BLaER1 treated with 17β-estradiol and CSF1 and Interleukin-3, amounts not matched to agents 10 nM and 100 nM (cell line): ENCODE measurements at regions not wholly inside any gene's neighbourhood (a gene's known extent, or its start where the extent isn't known, plus 50 kb on each side); places are given as distances from the start of the nearest gene placed in this dataset.
A peak's percentile ranks its signal among the peaks of the same experiment; 100 is the strongest.

Experiments
- H3K27ac ChIP-seq, 11 experiments: shearing (Covaris generic); formaldehyde crosslinking; 2 replicates each; pipeline ENCODE4 v1.8.1; 2022
- H3K27me3 ChIP-seq, 11 experiments: shearing (Covaris generic); formaldehyde crosslinking; 2 replicates each; pipeline ENCODE4 v1.8.1; 2022
- H3K36me3 ChIP-seq, 11 experiments: shearing (Covaris generic); formaldehyde crosslinking; 2 replicates each; pipeline ENCODE4 v1.8.1; 2022
- H3K4me1 ChIP-seq, 10 experiments: shearing (Covaris generic); formaldehyde crosslinking; 2 replicates each; pipeline ENCODE4 v1.8.1; 2022
- H3K4me2 ChIP-seq, 11 experiments: shearing (Covaris generic); formaldehyde crosslinking; 2 replicates each; pipeline ENCODE4 v1.8.1; 2022
- H3K4me3 ChIP-seq, 10 experiments: shearing (Covaris generic); formaldehyde crosslinking; 2 replicates each; pipeline ENCODE4 v1.8.1; 2022
- H3K9ac ChIP-seq, 11 experiments: shearing (Covaris generic); formaldehyde crosslinking; 2 replicates each; pipeline ENCODE4 v1.8.1; 2022
- H3K9me3 ChIP-seq, 11 experiments: shearing (Covaris generic); formaldehyde crosslinking; replicated peaks in 1 of 11; 2 replicates each; pipeline ENCODE4 v1.8.1; 2022
- H4K20me1 ChIP-seq, 11 experiments: shearing (Covaris generic); formaldehyde crosslinking; 2 replicates each; pipeline ENCODE4 v1.8.1; 2022
- Cebpa-rat ChIP-seq, 11 experiments: shearing (Covaris generic); IDR thresholded peaks; 2 replicates each; pipeline ENCODE4 v1.8.1; 2022

- peaks cover 4 to 63% (median 47%) of the 10 kb centered on the region in 11 experiments; a peak in 20 of 22 replicates for H3K27me3 ChIP-seq
These were observed 68.0 kb upstream of the IRX4 start for GRCh38 chr5:1950708-1951103.

GRCh38 chr5:1950096-1950707, 67.5 kb upstream of the IRX4 start:
- H3K9ac ChIP-seq = no peak overlapping the region
- no peak overlapping the region for H3K4me3 ChIP-seq
- H3K4me2 ChIP-seq = no peak overlapping the region
- peaks cover 9 to 54% (median 51%) of the 10 kb centered on the region in 10 experiments; a peak in 18 of 20 replicates for H3K4me1 ChIP-seq
- TF ChIP-seq Cebpa-rat (IDR thresholded peaks at IDR 0.05) = no peak
- no peak overlapping the region for H3K27ac ChIP-seq
- H3K27me3 ChIP-seq = peaks cover 4 to 68% (median 52%) of the 10 kb centered on the region in 11 experiments; a peak in 20 of 22 replicates
- H4K20me1 ChIP-seq = peaks cover 0 to 18% (median 0%) of the 10 kb centered on the region in 11 experiments; a peak in 7 of 22 replicates
- H3K36me3 ChIP-seq = no peaks in the 10 kb centered on the region
- no peaks in the 10 kb centered on the region for H3K9me3 ChIP-seq

More at GRCh38 chr5:1950708-1951103, 68.0 kb upstream of the IRX4 start:
- Histone ChIP-seq H3K9ac (no peak overlapping the region), H4K20me1 (peaks cover 0 to 18% (median 0%) of the 10 kb centered on the region in 11 experiments; a peak in 7 of 22 replicates), H3K4me3 (no peak overlapping the region), H3K36me3 (no peaks in the 10 kb centered on the region), H3K27ac (no peak overlapping the region), H3K4me2 (no peak overlapping the region), H3K9me3 (no peaks in the 10 kb centered on the region), H3K4me1 (peaks cover 7 to 49% (median 46%) of the 10 kb centered on the region in 10 experiments; a peak in 18 of 20 replicates)
- TF ChIP-seq Cebpa-rat (IDR thresholded peaks at IDR 0.05) = no peak

GRCh38 chr5:1949253-1949652, 66.5 kb upstream of the IRX4 start:
- Histone ChIP-seq H3K27ac (no peak overlapping the region), H3K4me1 (peaks cover 9 to 64% (median 56%) of the 10 kb centered on the region in 10 experiments; a peak in 18 of 20 replicates), H3K27me3 (peaks cover 4 to 77% (median 53%) of the 10 kb centered on the region in 11 experiments; a peak in 20 of 22 replicates), H3K9me3 (no peaks in the 10 kb centered on the region), H3K4me3 (no peak overlapping the region), H3K4me2 (peak overlapping the region in 3 of 11 experiments; percentile 82 to 89 (median 83); a peak in 5 of 22 replicates), H3K36me3 (no peaks in the 10 kb centered on the region), H3K9ac (no peak overlapping the region), H4K20me1 (peaks cover 0 to 18% (median 0%) of the 10 kb centered on the region in 11 experiments; a peak in 7 of 22 replicates)
- TF ChIP-seq Cebpa-rat (IDR thresholded peaks at IDR 0.05) = no peak

GRCh38 chr5:1948663-1949191, 66.0 kb upstream of the IRX4 start:
- H3K4me2 ChIP-seq = peak overlapping the region in 8 of 11 experiments; percentile 44 to 89 (median 82); a peak in 16 of 22 replicates
- H3K4me1 ChIP-seq = peaks cover 9 to 65% (median 56%) of the 10 kb centered on the region in 10 experiments; a peak in 18 of 20 replicates
- H3K36me3 ChIP-seq = no peaks in the 10 kb centered on the region
- H3K9ac ChIP-seq = no peak overlapping the region
- 0 out of 22 replicates have a peak, but pooled peaks of 1 of the 11 experiments have one; percentile 7 for TF ChIP-seq Cebpa-rat (IDR thresholded peaks at IDR 0.05)
- no peak overlapping the region for H3K27ac ChIP-seq
- no peak overlapping the region for H3K4me3 ChIP-seq
- H3K9me3 ChIP-seq = no peaks in the 10 kb centered on the region
- peaks cover 4 to 83% (median 53%) of the 10 kb centered on the region in 11 experiments; a peak in 20 of 22 replicates for H3K27me3 ChIP-seq
- peaks cover 0 to 18% (median 0%) of the 10 kb centered on the region in 11 experiments; a peak in 7 of 22 replicates for H4K20me1 ChIP-seq

- Histone ChIP-seq H3K9ac (no peak overlapping the region), H3K9me3 (no peaks in the 10 kb centered on the region), H3K27me3 (peaks cover 4 to 84% (median 48%) of the 10 kb centered on the region in 11 experiments; a peak in 20 of 22 replicates), H3K27ac (no peak overlapping the region), H4K20me1 (peaks cover 0 to 18% (median 0%) of the 10 kb centered on the region in 11 experiments; a peak in 7 of 22 replicates), H3K4me1 (peaks cover 9 to 65% (median 56%) of the 10 kb centered on the region in 10 experiments; a peak in 18 of 20 replicates), H3K4me2 (peak overlapping the region in 10 of 11 experiments; percentile 3 to 89 (median 73); a peak in 16 of 22 replicates), H3K4me3 (no peak overlapping the region), H3K36me3 (no peaks in the 10 kb centered on the region)
- TF ChIP-seq Cebpa-rat (IDR thresholded peaks at IDR 0.05) = no peak
These were observed 65.4 kb upstream of the IRX4 start for GRCh38 chr5:1948111-1948510.

GRCh38 chr5:1946776-1947175, 64.1 kb upstream of the IRX4 start:
- TF ChIP-seq Cebpa-rat (IDR thresholded peaks at IDR 0.05) = no peak
- H3K36me3 ChIP-seq = no peaks in the 10 kb centered on the region
- no peak overlapping the region for H3K27ac ChIP-seq
- peaks cover 9 to 56% (median 46%) of the 10 kb centered on the region in 10 experiments; a peak in 18 of 20 replicates for H3K4me1 ChIP-seq
- H3K9ac ChIP-seq = no peak overlapping the region
- peaks cover 0 to 4% (median 0%) of the 10 kb centered on the region in 11 experiments; a peak in 1 of 22 replicates for H3K9me3 ChIP-seq
- peaks cover 0 to 18% (median 0%) of the 10 kb centered on the region in 11 experiments; a peak in 7 of 22 replicates for H4K20me1 ChIP-seq
- H3K27me3 ChIP-seq = peaks cover 3 to 72% (median 37%) of the 10 kb centered on the region in 11 experiments; a peak in 19 of 22 replicates
- H3K4me3 ChIP-seq = no peak overlapping the region
- H3K4me2 ChIP-seq = peak overlapping the region in 8 of 11 experiments; percentile 44 to 89 (median 82); a peak in 16 of 22 replicates

- Histone ChIP-seq H3K36me3 (no peaks in the 10 kb centered on the region), H3K27ac (no peak overlapping the region), H3K4me2 (peak overlapping the region; percentile 22 to 89 (median 78); a peak in 20 of 22 replicates), H3K9ac (no peak overlapping the region; a peak in 1 of 22 replicates), H3K4me3 (no peak overlapping the region; a peak in 1 of 20 replicates), H4K20me1 (peaks cover 0 to 13% (median 0%) of the 10 kb centered on the region in 11 experiments; a peak in 7 of 22 replicates), H3K27me3 (peaks cover 0 to 67% (median 31%) of the 10 kb centered on the region in 11 experiments; a peak in 19 of 22 replicates), H3K4me1 (peaks cover 9 to 54% (median 44%) of the 10 kb centered on the region in 10 experiments; a peak in 18 of 20 replicates), H3K9me3 (peaks cover 0 to 4% (median 0%) of the 10 kb centered on the region in 11 experiments; a peak in 1 of 22 replicates)
- no peak for TF ChIP-seq Cebpa-rat (IDR thresholded peaks at IDR 0.05)
These were observed 63.5 kb upstream of the IRX4 start for GRCh38 chr5:1946122-1946677.

GRCh38 chr5:1945606-1946005, 62.9 kb upstream of the IRX4 start:
- H3K27ac ChIP-seq = no peak overlapping the region
- peaks cover 0 to 67% (median 31%) of the 10 kb centered on the region in 11 experiments; a peak in 19 of 22 replicates for H3K27me3 ChIP-seq
- peaks cover 9 to 54% (median 44%) of the 10 kb centered on the region in 10 experiments; a peak in 18 of 20 replicates for H3K4me1 ChIP-seq
- peaks cover 0 to 4% (median 0%) of the 10 kb centered on the region in 11 experiments; a peak in 1 of 22 replicates for H3K9me3 ChIP-seq
- no peaks in the 10 kb centered on the region for H3K36me3 ChIP-seq
- H3K9ac ChIP-seq = no peak overlapping the region; a peak in 2 of 22 replicates
- H3K4me2 ChIP-seq = peak overlapping the region; percentile 22 to 89 (median 78); a peak in 20 of 22 replicates
- no peak for TF ChIP-seq Cebpa-rat (IDR thresholded peaks at IDR 0.05)
- no peak overlapping the region; a peak in 1 of 20 replicates for H3K4me3 ChIP-seq
- peaks cover 0 to 13% (median 0%) of the 10 kb centered on the region in 11 experiments; a peak in 6 of 22 replicates for H4K20me1 ChIP-seq
